ENCODE measurements at regions not wholly inside any gene's neighbourhood (a gene's known extent, or its start where the extent isn't known, plus 50 kb on each side); places are given as distances from the start of the nearest gene placed in this dataset.
"Not testable (repeated sequence)": the region's sequence is repeated elsewhere in the genome, so short reads cannot be mapped to it uniquely, and the experiment has no call there.

GRCh38 chrX:56120242-56120641 is 111.9 kb upstream of the KLF8 start:
- no peak for DNase-seq (ENCODE audit: low read depth, low spot score)
- H3K4me3 ChIP-seq (ENCODE audit: low read length): no peak overlapping the region

- no peak for DNase-seq (ENCODE audit: low read depth, low spot score)
- H3K4me3 ChIP-seq (ENCODE audit: low read length): no peak overlapping the region
These were observed 106.2 kb upstream of the KLF8 start for GRCh38 chrX:56125946-56126345.

- H3K4me3 ChIP-seq (ENCODE audit: low read length): no peak overlapping the region
- no peak for DNase-seq (ENCODE audit: low read depth, low spot score)
These were observed 102.1 kb upstream of the KLF8 start for GRCh38 chrX:56130031-56130430.

- H3K4me3 ChIP-seq (ENCODE audit: low read length): no peak overlapping the region
- no peak for DNase-seq (ENCODE audit: low read depth, low spot score)
These were observed 101.7 kb upstream of the KLF8 start for GRCh38 chrX:56130436-56130835.

- not testable (repeated sequence) for H3K4me3 ChIP-seq (ENCODE audit: low read length); DNase-seq (ENCODE audit: low read depth, low spot score)
These were observed 68.0 kb upstream of the KLF8 start for GRCh38 chrX:56164135-56164534.
